ENCODE measurements at regions not wholly inside any gene's neighbourhood (a gene's known extent, or its start where the extent isn't known, plus 50 kb on each side); places are given as distances from the start of the nearest gene placed in this dataset.

GRCh38 chr18:40708726-40709125 is 1246.3 kb upstream of the PIK3C3 start:
- H3K27me3 Mint-ChIP-seq (ENCODE audit: low read depth) = no peaks in the 10 kb centered on the region
- H3K27ac Mint-ChIP-seq = no peak overlapping the region
- peaks cover 15% of the 10 kb centered on the region for H3K9me3 Mint-ChIP-seq
- H3K4me1 Mint-ChIP-seq (ENCODE audit: low read depth) = no peaks in the 10 kb centered on the region
- H3K36me3 Mint-ChIP-seq (ENCODE audit: low read depth) = no peaks in the 10 kb centered on the region
- no peak overlapping the region for H3K4me3 Mint-ChIP-seq

- no peak overlapping the region for H3K4me3 Mint-ChIP-seq
- no peaks in the 10 kb centered on the region for H3K4me1 Mint-ChIP-seq (ENCODE audit: low read depth)
- peaks cover 12% of the 10 kb centered on the region for H3K9me3 Mint-ChIP-seq
- H3K27ac Mint-ChIP-seq = no peak overlapping the region
- H3K36me3 Mint-ChIP-seq (ENCODE audit: low read depth) = no peaks in the 10 kb centered on the region
- H3K27me3 Mint-ChIP-seq (ENCODE audit: low read depth) = no peaks in the 10 kb centered on the region
Measured at GRCh38 chr18:40707797-40708196, 1247.2 kb upstream of the PIK3C3 start.

GRCh38 chr18:40698129-40698528 is 1256.9 kb upstream of the PIK3C3 start:
- Mint-ChIP-seq H3K36me3 (ENCODE audit: low read depth) (no peaks in the 10 kb centered on the region), H3K4me3 (no peak overlapping the region), H3K9me3 (peaks cover 22% of the 10 kb centered on the region), H3K27ac (no peak overlapping the region), H3K4me1 (ENCODE audit: low read depth) (no peaks in the 10 kb centered on the region), H3K27me3 (ENCODE audit: low read depth) (no peaks in the 10 kb centered on the region)

- H3K27ac Mint-ChIP-seq = no peak overlapping the region
- no peaks in the 10 kb centered on the region for H3K36me3 Mint-ChIP-seq (ENCODE audit: low read depth)
- peaks cover 15% of the 10 kb centered on the region for H3K9me3 Mint-ChIP-seq
- H3K27me3 Mint-ChIP-seq (ENCODE audit: low read depth) = no peaks in the 10 kb centered on the region
- H3K4me3 Mint-ChIP-seq = no peak overlapping the region
- H3K4me1 Mint-ChIP-seq (ENCODE audit: low read depth) = no peaks in the 10 kb centered on the region
Measured at GRCh38 chr18:40695526-40695925, 1259.5 kb upstream of the PIK3C3 start.

GRCh38 chr18:40692871-40693270 is 1262.2 kb upstream of the PIK3C3 start:
- H3K9me3 Mint-ChIP-seq = peaks cover 16% of the 10 kb centered on the region
- no peaks in the 10 kb centered on the region for H3K36me3 Mint-ChIP-seq (ENCODE audit: low read depth)
- H3K4me1 Mint-ChIP-seq (ENCODE audit: low read depth) = no peaks in the 10 kb centered on the region
- H3K27ac Mint-ChIP-seq = no peak overlapping the region
- no peak overlapping the region for H3K4me3 Mint-ChIP-seq
- H3K27me3 Mint-ChIP-seq (ENCODE audit: low read depth) = no peaks in the 10 kb centered on the region

- H3K9me3 Mint-ChIP-seq = peaks cover 16% of the 10 kb centered on the region
- no peak overlapping the region for H3K27ac Mint-ChIP-seq
- no peaks in the 10 kb centered on the region for H3K4me1 Mint-ChIP-seq (ENCODE audit: low read depth)
Measured at GRCh38 chr18:40690062-40690461, 1265.0 kb upstream of the PIK3C3 start.

GRCh38 chr18:40687399-40687798 is 1267.6 kb upstream of the PIK3C3 start:
- Mint-ChIP-seq H3K27me3 (ENCODE audit: low read depth) (no peaks in the 10 kb centered on the region), H3K36me3 (ENCODE audit: low read depth) (no peaks in the 10 kb centered on the region), H3K27ac (no peak overlapping the region), H3K9me3 (peaks cover 16% of the 10 kb centered on the region), H3K4me1 (ENCODE audit: low read depth) (no peaks in the 10 kb centered on the region), H3K4me3 (no peak overlapping the region)

More at GRCh38 chr18:40690062-40690461, 1265.0 kb upstream of the PIK3C3 start:
- no peaks in the 10 kb centered on the region for H3K27me3 Mint-ChIP-seq (ENCODE audit: low read depth)
- no peaks in the 10 kb centered on the region for H3K36me3 Mint-ChIP-seq (ENCODE audit: low read depth)
- H3K4me3 Mint-ChIP-seq = no peak overlapping the region

GRCh38 chr18:40686836-40687235 is 1268.2 kb upstream of the PIK3C3 start:
- Mint-ChIP-seq H3K27ac (no peak overlapping the region), H3K36me3 (ENCODE audit: low read depth) (no peaks in the 10 kb centered on the region), H3K9me3 (peaks cover 16% of the 10 kb centered on the region), H3K27me3 (ENCODE audit: low read depth) (no peaks in the 10 kb centered on the region), H3K4me1 (ENCODE audit: low read depth) (no peaks in the 10 kb centered on the region), H3K4me3 (no peak overlapping the region)

GRCh38 chr18:40685219-40685618 is 1269.8 kb upstream of the PIK3C3 start:
- no peak overlapping the region for H3K4me3 Mint-ChIP-seq
- no peaks in the 10 kb centered on the region for H3K27me3 Mint-ChIP-seq (ENCODE audit: low read depth)
- H3K27ac Mint-ChIP-seq = no peak overlapping the region
- peaks cover 16% of the 10 kb centered on the region for H3K9me3 Mint-ChIP-seq
- no peaks in the 10 kb centered on the region for H3K36me3 Mint-ChIP-seq (ENCODE audit: low read depth)
- H3K4me1 Mint-ChIP-seq (ENCODE audit: low read depth) = no peaks in the 10 kb centered on the region

GRCh38 chr18:40678318-40678717 is 1276.7 kb upstream of the PIK3C3 start:
- Mint-ChIP-seq H3K27me3 (ENCODE audit: low read depth) (no peaks in the 10 kb centered on the region), H3K4me3 (no peak overlapping the region), H3K27ac (no peak overlapping the region), H3K9me3 (no peaks in the 10 kb centered on the region), H3K4me1 (ENCODE audit: low read depth) (no peaks in the 10 kb centered on the region), H3K36me3 (ENCODE audit: low read depth) (no peaks in the 10 kb centered on the region)

GRCh38 chr18:40676668-40677067 is 1278.4 kb upstream of the PIK3C3 start:
- Mint-ChIP-seq H3K4me3 (no peak overlapping the region), H3K36me3 (ENCODE audit: low read depth) (no peaks in the 10 kb centered on the region), H3K27me3 (ENCODE audit: low read depth) (no peaks in the 10 kb centered on the region), H3K27ac (no peak overlapping the region), H3K9me3 (no peaks in the 10 kb centered on the region), H3K4me1 (ENCODE audit: low read depth) (no peaks in the 10 kb centered on the region)

- H3K27ac Mint-ChIP-seq = no peak overlapping the region
- peaks cover 7% of the 10 kb centered on the region for H3K9me3 Mint-ChIP-seq
- H3K4me3 Mint-ChIP-seq = no peak overlapping the region
- no peaks in the 10 kb centered on the region for H3K4me1 Mint-ChIP-seq (ENCODE audit: low read depth)
- no peaks in the 10 kb centered on the region for H3K27me3 Mint-ChIP-seq (ENCODE audit: low read depth)
- no peaks in the 10 kb centered on the region for H3K36me3 Mint-ChIP-seq (ENCODE audit: low read depth)
Measured at GRCh38 chr18:40673150-40673549, 1281.9 kb upstream of the PIK3C3 start.

- Mint-ChIP-seq H3K4me3 (no peak overlapping the region), H3K27ac (no peak overlapping the region), H3K4me1 (ENCODE audit: low read depth) (no peaks in the 10 kb centered on the region), H3K36me3 (ENCODE audit: low read depth) (no peaks in the 10 kb centered on the region), H3K27me3 (ENCODE audit: low read depth) (no peaks in the 10 kb centered on the region), H3K9me3 (peaks cover 8% of the 10 kb centered on the region)
Measured at GRCh38 chr18:40672590-40672989, 1282.4 kb upstream of the PIK3C3 start.

GRCh38 chr18:40670668-40671375 is 1284.2 kb upstream of the PIK3C3 start:
- Mint-ChIP-seq H3K36me3 (ENCODE audit: low read depth) (no peaks in the 10 kb centered on the region), H3K27ac (no peak overlapping the region), H3K9me3 (peaks cover 14% of the 10 kb centered on the region), H3K27me3 (ENCODE audit: low read depth) (no peaks in the 10 kb centered on the region), H3K4me3 (no peak overlapping the region), H3K4me1 (ENCODE audit: low read depth) (no peaks in the 10 kb centered on the region)

GRCh38 chr18:40662898-40663437 is 1292.1 kb upstream of the PIK3C3 start:
- Mint-ChIP-seq H3K27ac (no peak overlapping the region), H3K9me3 (peaks cover 22% of the 10 kb centered on the region), H3K4me1 (ENCODE audit: low read depth) (no peaks in the 10 kb centered on the region), H3K36me3 (ENCODE audit: low read depth) (no peaks in the 10 kb centered on the region), H3K27me3 (ENCODE audit: low read depth) (no peaks in the 10 kb centered on the region), H3K4me3 (no peak overlapping the region)

Data from T-helper 1 cell treated with Interleukin-12 subunit alpha and Interleukin-12 subunit beta and Interleukin-4 antibody, amounts not matched to agents 30 μg/mL and 1 μg/mL, for 36 hours (primary cell).